GM23338 (cell line): ENCODE measurements at regions not wholly inside any gene's neighbourhood (a gene's known extent, or its start where the extent isn't known, plus 50 kb on each side); places are given as distances from the start of the nearest gene placed in this dataset.
A peak's percentile ranks its signal among the peaks of the same experiment; 100 is the strongest.

Source experiments
- ATAC-seq: fragments of 200-7000 bp; cut with Tn5 transposase; 3 replicates; pipeline ENCODE4 v1.9.1; 2020
- DNase-seq: peaks from one replicate; pipeline ENCODE4 v3.0.0-alpha.2; 2015; ENCODE audit warnings: low spot score
- H2AFZ ChIP-seq: fragments of 200-600 bp; sonication (generic); 2 replicates; pipeline ENCODE4 v1.8.0; 2016; ENCODE audit warnings: antibody characterized with exemption, mild to moderate bottlenecking, moderate library complexity
- H3F3A ChIP-seq: fragments of 200-600 bp; sonication (generic); replicated peaks from 2 replicates; pipeline ENCODE4 v1.8.0; 2017; ENCODE audit warnings: antibody characterized with exemption, mixed run types, low read depth
- H3K27ac ChIP-seq: fragments of 200-600 bp; sonication (generic); 2 replicates; pipeline ENCODE4 v1.6.1; 2016; ENCODE audit warnings: low read depth
- H3K27me3 ChIP-seq: fragments of 200-600 bp; sonication (generic); 2 replicates; pipeline ENCODE4 v1.8.0; 2016; ENCODE audit warnings: mild to moderate bottlenecking, mixed run types, moderate library complexity; ENCODE audit not compliant: insufficient read depth
- H3K36me3 ChIP-seq: fragments of 200-600 bp; sonication (generic); 2 replicates; pipeline ENCODE4 v1.8.0; 2016; ENCODE audit warnings: mild to moderate bottlenecking; ENCODE audit not compliant: insufficient read depth
- H3K4me1 ChIP-seq: fragments of 200-600 bp; sonication (generic); 2 replicates; pipeline ENCODE4 v1.8.0; 2016; ENCODE audit warnings: mild to moderate bottlenecking, moderate library complexity; ENCODE audit not compliant: insufficient read depth
- H3K4me2 ChIP-seq: fragments of 200-600 bp; sonication (generic); 2 replicates; pipeline ENCODE4 v1.7.1; 2017; ENCODE audit warnings: mixed run types
- H3K4me3 ChIP-seq: fragments of 200-600 bp; sonication (generic); 2 replicates; pipeline ENCODE4 v1.6.1; 2016; ENCODE audit warnings: mixed run types
- H3K79me2 ChIP-seq: fragments of 200-600 bp; sonication (generic); replicated peaks from 2 replicates; pipeline ENCODE4 v1.8.0; 2017; ENCODE audit warnings: mild to moderate bottlenecking; ENCODE audit not compliant: insufficient read depth
- H3K9me2 ChIP-seq: fragments of 200-600 bp; sonication (generic); 2 replicates; pipeline ENCODE4 v1.8.0; 2017; ENCODE audit not compliant: insufficient read depth
- H4K20me1 ChIP-seq: fragments of 200-600 bp; sonication (generic); replicated peaks from 2 replicates; pipeline ENCODE4 v1.8.0; 2017; ENCODE audit warnings: mild to moderate bottlenecking; ENCODE audit not compliant: insufficient read depth
- H3K27ac Mint-ChIP-seq: 2 replicates; pipeline ENCODE4 v1.8.0; 2020; ENCODE audit warnings: inconsistent platforms, mild to moderate bottlenecking, moderate library complexity, mixed read lengths
- H3K27me3 Mint-ChIP-seq: 3 replicates; pipeline ENCODE4 v1.8.0; 2022; ENCODE audit warnings: low read depth, mild to moderate bottlenecking, moderate library complexity, mixed read lengths, inconsistent platforms; ENCODE audit not compliant: insufficient read depth, poor library complexity
- H3K36me3 Mint-ChIP-seq: 3 replicates; pipeline ENCODE4 v1.8.0; 2021; ENCODE audit warnings: low read depth, mild to moderate bottlenecking, inconsistent platforms, moderate library complexity, mixed read lengths
- H3K4me1 Mint-ChIP-seq: 3 replicates; pipeline ENCODE4 v1.8.0; 2020; ENCODE audit warnings: mild to moderate bottlenecking, inconsistent platforms, mixed read lengths
- H3K4me3 Mint-ChIP-seq: 3 replicates; pipeline ENCODE4 v1.8.0; 2021; ENCODE audit warnings: moderate library complexity, mild to moderate bottlenecking, inconsistent platforms, mixed read lengths
- H3K9me3 Mint-ChIP-seq: 3 replicates; pipeline ENCODE4 v1.8.0; 2020; ENCODE audit warnings: moderate library complexity, mild to moderate bottlenecking, inconsistent platforms, mixed read lengths
- EZH2phosphoT487 ChIP-seq: fragments of 200-600 bp; sonication (generic); IDR thresholded peaks from one replicate; pipeline ENCODE4 v1.8.1; 2018; ENCODE audit warnings: antibody characterized with exemption; ENCODE audit not compliant: unreplicated experiment
- JUNB ChIP-seq: IDR thresholded peaks from one replicate; pipeline ENCODE4 v1.6.1; 2016; ENCODE audit warnings: antibody characterized with exemption; ENCODE audit not compliant: unreplicated experiment
- NANOG ChIP-seq: IDR thresholded peaks from 2 replicates; pipeline ENCODE4 v1.6.1; 2016; ENCODE audit warnings: antibody characterized with exemption, borderline replicate concordance
- POLR2AphosphoS5 ChIP-seq: IDR thresholded peaks from 2 replicates; pipeline ENCODE4 v1.6.1; 2016; ENCODE audit warnings: antibody characterized with exemption, low read depth
- ZNF331 ChIP-seq: fragments of 250-450 bp; sonication (Bioruptor Pico); IDR thresholded peaks from 2 replicates; pipeline ENCODE4 v1.5.0; 2020; ENCODE audit warnings: low read depth, mild to moderate bottlenecking, moderate library complexity
- TF ChIP-seq, protein P1 (sequence below), 2 experiments: fragments of 200-600 bp in 1 of 2; sonication (generic) in 1 of 2; conservative IDR thresholded peaks; 2 replicates each; pipeline versions ENCODE4 v1.5.1 to v1.6.1; 2016 to 2017; ENCODE audit warnings: antibody characterized with exemption in 2 of 2, low read depth in 2 of 2, mild to moderate bottlenecking in 2 of 2, moderate library complexity in 1 of 2
- TF ChIP-seq, protein P2 (sequence below): fragments of 250-450 bp; sonication (Bioruptor Pico); IDR thresholded peaks from 2 replicates; pipeline ENCODE4 v1.5.0; 2020; ENCODE audit warnings: mild to moderate bottlenecking, moderate library complexity
- TF ChIP-seq, protein P3 (sequence below): IDR thresholded peaks from 2 replicates; pipeline ENCODE4 v1.6.1; 2016; ENCODE audit warnings: antibody characterized with exemption

DNA sequence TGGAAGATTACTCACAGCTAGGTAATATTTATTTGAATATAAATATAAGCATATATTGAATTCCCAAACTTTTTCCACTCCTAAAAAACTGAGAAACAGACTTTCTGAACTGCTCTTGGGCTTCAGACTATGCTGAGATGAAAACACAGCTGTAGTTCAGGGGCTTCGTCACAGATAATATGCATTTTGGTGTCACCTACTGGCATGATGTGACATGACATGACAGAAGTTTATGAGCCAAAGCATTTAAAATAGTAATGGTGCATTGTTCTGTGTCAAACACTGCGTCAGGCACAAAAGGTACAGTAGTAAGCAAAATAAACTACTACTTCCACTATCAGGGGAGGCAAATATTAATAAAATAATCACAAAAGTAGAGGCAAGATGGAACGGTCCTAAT is 171.3 kb downstream of the BTC start:
- Mint-ChIP-seq H3K4me1 (no peaks in the 10 kb centered on the region), H3K36me3 (no peaks in the 10 kb centered on the region), H3K9me3 (no peaks in the 10 kb centered on the region), H3K4me3 (no peak overlapping the region), H3K27ac (no peak overlapping the region), H3K27me3 (peaks cover 1% of the 10 kb centered on the region)
- no peak overlapping the region for H3K4me2 ChIP-seq
- H3K4me3 ChIP-seq, result no peak overlapping the region
- H2AFZ ChIP-seq, result no peak overlapping the region
- H3F3A ChIP-seq, result no peaks in the 10 kb centered on the region
- no peak overlapping the region for H3K27ac ChIP-seq
- peak; percentile 79 for ATAC-seq
- H4K20me1 ChIP-seq, result no peaks in the 10 kb centered on the region
- TF ChIP-seq, protein P1, sequence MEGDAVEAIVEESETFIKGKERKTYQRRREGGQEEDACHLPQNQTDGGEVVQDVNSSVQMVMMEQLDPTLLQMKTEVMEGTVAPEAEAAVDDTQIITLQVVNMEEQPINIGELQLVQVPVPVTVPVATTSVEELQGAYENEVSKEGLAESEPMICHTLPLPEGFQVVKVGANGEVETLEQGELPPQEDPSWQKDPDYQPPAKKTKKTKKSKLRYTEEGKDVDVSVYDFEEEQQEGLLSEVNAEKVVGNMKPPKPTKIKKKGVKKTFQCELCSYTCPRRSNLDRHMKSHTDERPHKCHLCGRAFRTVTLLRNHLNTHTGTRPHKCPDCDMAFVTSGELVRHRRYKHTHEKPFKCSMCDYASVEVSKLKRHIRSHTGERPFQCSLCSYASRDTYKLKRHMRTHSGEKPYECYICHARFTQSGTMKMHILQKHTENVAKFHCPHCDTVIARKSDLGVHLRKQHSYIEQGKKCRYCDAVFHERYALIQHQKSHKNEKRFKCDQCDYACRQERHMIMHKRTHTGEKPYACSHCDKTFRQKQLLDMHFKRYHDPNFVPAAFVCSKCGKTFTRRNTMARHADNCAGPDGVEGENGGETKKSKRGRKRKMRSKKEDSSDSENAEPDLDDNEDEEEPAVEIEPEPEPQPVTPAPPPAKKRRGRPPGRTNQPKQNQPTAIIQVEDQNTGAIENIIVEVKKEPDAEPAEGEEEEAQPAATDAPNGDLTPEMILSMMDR (conservative IDR thresholded peaks at IDR 0.05; ENCODE audit: low read depth in 2 of 2), result peak; percentile 61 to 76
- TF ChIP-seq JUNB, result no peak
- H3K4me1 ChIP-seq, result no peaks in the 10 kb centered on the region
- DNase-seq, result peak; percentile 69
- no peaks in the 10 kb centered on the region for H3K36me3 ChIP-seq
- no peaks in the 10 kb centered on the region for H3K79me2 ChIP-seq
- H3K27me3 ChIP-seq, result no peaks in the 10 kb centered on the region
- H3K9me2 ChIP-seq, result no peaks in the 10 kb centered on the region

DNA sequence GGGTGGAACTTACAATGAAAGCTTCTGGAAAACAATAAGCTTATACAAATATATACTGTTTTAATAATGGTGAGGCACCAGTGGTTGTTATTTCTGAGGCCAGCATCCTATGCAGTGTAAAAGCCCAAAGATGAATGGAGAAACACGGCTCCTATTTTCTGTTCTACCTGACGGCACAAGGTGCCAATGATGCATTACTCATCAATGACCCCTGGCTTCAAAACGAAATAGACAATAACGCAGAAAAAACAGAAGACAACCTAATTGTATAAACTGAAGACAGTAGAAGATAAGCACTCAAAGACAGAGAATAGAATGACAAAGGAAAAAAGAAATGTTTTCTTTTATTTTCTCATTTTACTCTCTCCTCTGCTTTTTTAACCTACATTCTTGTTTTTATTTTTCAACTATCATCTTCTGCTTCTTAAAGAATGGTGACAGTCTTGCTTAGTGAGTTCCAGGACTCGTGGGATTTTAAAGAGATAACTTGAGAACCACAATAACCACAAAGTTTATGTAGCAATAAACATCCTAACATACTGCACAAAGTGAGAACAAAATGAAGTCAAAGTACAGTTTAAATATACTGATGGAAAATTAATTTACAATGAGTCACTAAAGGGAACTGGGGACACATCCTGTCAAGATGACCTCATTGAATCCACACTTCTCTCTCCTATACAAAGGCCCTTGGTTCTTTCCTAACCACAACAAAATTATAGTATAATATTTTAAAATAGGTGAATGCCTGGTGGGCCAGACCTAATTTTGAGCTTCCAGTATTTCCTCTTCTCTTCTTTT is 169.8 kb downstream of the BTC start:
- Histone ChIP-seq H3K4me2 (no peak overlapping the region), H3K27ac (no peak overlapping the region)
- TF ChIP-seq, protein P1 (conservative IDR thresholded peaks at IDR 0.05; ENCODE audit: low read depth in 2 of 2), result no peak
- TF ChIP-seq JUNB (no peak), EZH2phosphoT487 (no peak), ZNF331 (CRISPR knock-in tag) (no peak), POLR2AphosphoS5 (no peak), NANOG (no peak)
- TF ChIP-seq, protein P2, sequence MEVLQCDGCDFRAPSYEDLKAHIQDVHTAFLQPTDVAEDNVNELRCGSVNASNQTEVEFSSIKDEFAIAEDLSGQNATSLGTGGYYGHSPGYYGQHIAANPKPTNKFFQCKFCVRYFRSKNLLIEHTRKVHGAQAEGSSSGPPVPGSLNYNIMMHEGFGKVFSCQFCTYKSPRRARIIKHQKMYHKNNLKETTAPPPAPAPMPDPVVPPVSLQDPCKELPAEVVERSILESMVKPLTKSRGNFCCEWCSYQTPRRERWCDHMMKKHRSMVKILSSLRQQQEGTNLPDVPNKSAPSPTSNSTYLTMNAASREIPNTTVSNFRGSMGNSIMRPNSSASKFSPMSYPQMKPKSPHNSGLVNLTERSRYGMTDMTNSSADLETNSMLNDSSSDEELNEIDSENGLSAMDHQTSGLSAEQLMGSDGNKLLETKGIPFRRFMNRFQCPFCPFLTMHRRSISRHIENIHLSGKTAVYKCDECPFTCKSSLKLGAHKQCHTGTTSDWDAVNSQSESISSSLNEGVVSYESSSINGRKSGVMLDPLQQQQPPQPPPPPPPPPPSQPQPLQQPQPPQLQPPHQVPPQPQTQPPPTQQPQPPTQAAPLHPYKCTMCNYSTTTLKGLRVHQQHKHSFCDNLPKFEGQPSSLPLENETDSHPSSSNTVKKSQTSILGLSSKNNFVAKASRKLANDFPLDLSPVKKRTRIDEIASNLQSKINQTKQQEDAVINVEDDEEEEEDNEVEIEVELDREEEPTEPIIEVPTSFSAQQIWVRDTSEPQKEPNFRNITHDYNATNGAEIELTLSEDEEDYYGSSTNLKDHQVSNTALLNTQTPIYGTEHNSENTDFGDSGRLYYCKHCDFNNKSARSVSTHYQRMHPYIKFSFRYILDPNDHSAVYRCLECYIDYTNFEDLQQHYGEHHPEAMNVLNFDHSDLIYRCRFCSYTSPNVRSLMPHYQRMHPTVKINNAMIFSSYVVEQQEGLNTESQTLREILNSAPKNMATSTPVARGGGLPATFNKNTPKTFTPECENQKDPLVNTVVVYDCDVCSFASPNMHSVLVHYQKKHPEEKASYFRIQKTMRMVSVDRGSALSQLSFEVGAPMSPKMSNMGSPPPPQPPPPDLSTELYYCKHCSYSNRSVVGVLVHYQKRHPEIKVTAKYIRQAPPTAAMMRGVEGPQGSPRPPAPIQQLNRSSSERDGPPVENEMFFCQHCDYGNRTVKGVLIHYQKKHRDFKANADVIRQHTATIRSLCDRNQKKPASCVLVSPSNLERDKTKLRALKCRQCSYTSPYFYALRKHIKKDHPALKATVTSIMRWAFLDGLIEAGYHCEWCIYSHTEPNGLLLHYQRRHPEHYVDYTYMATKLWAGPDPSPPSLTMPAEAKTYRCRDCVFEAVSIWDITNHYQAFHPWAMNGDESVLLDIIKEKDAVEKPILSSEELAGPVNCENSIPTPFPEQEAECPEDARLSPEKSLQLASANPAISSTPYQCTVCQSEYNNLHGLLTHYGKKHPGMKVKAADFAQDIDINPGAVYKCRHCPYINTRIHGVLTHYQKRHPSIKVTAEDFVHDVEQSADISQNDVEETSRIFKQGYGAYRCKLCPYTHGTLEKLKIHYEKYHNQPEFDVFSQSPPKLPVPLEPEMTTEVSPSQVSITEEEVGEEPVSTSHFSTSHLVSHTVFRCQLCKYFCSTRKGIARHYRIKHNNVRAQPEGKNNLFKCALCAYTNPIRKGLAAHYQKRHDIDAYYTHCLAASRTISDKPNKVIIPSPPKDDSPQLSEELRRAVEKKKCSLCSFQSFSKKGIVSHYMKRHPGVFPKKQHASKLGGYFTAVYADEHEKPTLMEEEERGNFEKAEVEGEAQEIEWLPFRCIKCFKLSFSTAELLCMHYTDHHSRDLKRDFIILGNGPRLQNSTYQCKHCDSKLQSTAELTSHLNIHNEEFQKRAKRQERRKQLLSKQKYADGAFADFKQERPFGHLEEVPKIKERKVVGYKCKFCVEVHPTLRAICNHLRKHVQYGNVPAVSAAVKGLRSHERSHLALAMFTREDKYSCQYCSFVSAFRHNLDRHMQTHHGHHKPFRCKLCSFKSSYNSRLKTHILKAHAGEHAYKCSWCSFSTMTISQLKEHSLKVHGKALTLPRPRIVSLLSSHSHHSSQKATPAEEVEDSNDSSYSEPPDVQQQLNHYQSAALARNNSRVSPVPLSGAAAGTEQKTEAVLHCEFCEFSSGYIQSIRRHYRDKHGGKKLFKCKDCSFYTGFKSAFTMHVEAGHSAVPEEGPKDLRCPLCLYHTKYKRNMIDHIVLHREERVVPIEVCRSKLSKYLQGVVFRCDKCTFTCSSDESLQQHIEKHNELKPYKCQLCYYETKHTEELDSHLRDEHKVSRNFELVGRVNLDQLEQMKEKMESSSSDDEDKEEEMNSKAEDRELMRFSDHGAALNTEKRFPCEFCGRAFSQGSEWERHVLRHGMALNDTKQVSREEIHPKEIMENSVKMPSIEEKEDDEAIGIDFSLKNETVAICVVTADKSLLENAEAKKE (CRISPR knock-in tag), result no peak
- TF ChIP-seq, protein P3, sequence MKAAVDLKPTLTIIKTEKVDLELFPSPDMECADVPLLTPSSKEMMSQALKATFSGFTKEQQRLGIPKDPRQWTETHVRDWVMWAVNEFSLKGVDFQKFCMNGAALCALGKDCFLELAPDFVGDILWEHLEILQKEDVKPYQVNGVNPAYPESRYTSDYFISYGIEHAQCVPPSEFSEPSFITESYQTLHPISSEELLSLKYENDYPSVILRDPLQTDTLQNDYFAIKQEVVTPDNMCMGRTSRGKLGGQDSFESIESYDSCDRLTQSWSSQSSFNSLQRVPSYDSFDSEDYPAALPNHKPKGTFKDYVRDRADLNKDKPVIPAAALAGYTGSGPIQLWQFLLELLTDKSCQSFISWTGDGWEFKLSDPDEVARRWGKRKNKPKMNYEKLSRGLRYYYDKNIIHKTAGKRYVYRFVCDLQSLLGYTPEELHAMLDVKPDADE, result no peak

More for the DNA sequence above, 169.8 kb downstream of the BTC start:
- no peaks in the 10 kb centered on the region for H3K36me3 ChIP-seq
- H3K4me1 ChIP-seq, result no peaks in the 10 kb centered on the region
- DNase-seq, result no peak
- Mint-ChIP-seq H3K36me3 (no peaks in the 10 kb centered on the region), H3K4me3 (no peak overlapping the region), H3K9me3 (no peaks in the 10 kb centered on the region), H3K27ac (no peak overlapping the region), H3K4me1 (no peaks in the 10 kb centered on the region), H3K27me3 (peaks cover 1% of the 10 kb centered on the region)
- H3K9me2 ChIP-seq, result no peaks in the 10 kb centered on the region
- H3K27me3 ChIP-seq, result no peaks in the 10 kb centered on the region
- no peaks in the 10 kb centered on the region for H3F3A ChIP-seq
- no peak overlapping the region for H2AFZ ChIP-seq
- no peaks in the 10 kb centered on the region for H3K79me2 ChIP-seq
- H4K20me1 ChIP-seq, result no peaks in the 10 kb centered on the region
- H3K4me3 ChIP-seq, result no peak overlapping the region
- no peak for ATAC-seq
